DND-41 (cell line): ENCODE measurements at regions not wholly inside any gene's neighbourhood (a gene's known extent, or its start where the extent isn't known, plus 50 kb on each side); places are given as distances from the start of the nearest gene placed in this dataset.

Experiments used
- ATAC-seq: fragments of 200-7000 bp; cut with Tn5 transposase; 3 replicates; pipeline ENCODE4 v1.9.1; 2021; ENCODE audit warnings: low read depth; ENCODE audit not compliant: insufficient read depth
- DNase-seq: peaks from one replicate; pipeline ENCODE4 v3.0.0-alpha.2; 2020
- H2AFZ ChIP-seq: 2 replicates; pipeline ENCODE4 v1.6.0; 2012; ENCODE audit warnings: low read depth, low read length
- H3K27ac ChIP-seq: 2 replicates; pipeline ENCODE4 v1.5.1; 2012; ENCODE audit warnings: low read length, inconsistent platforms
- H3K27me3 ChIP-seq: fragments of 200-600 bp; sonication (generic); 2 replicates; pipeline ENCODE4 v1.6.0; 2012; ENCODE audit warnings: low read length, mild to moderate bottlenecking, inconsistent platforms; ENCODE audit not compliant: insufficient read depth, poor library complexity
- H3K36me3 ChIP-seq: 2 replicates; pipeline ENCODE4 v1.5.1; 2012; ENCODE audit warnings: low read length, inconsistent platforms; ENCODE audit not compliant: insufficient read depth
- H3K4me1 ChIP-seq: 2 replicates; pipeline ENCODE4 v1.5.1; 2012; ENCODE audit warnings: mild to moderate bottlenecking, low read length; ENCODE audit not compliant: insufficient read depth
- H3K4me2 ChIP-seq: 2 replicates; pipeline ENCODE4 v1.6.0; 2012; ENCODE audit warnings: mild to moderate bottlenecking, moderate library complexity, low read length, inconsistent platforms; ENCODE audit not compliant: insufficient read depth
- H3K4me3 ChIP-seq, 2 experiments: fragments of 200-600 bp in 1 of 2; shearing (Covaris generic) in 1 of 2; 2 replicates each; pipeline ENCODE4 v1.5.1; 2012 to 2016; ENCODE audit warnings: inconsistent platforms in 2 of 2, low read length in 2 of 2, mild to moderate bottlenecking in 2 of 2, low read depth in 1 of 2, moderate library complexity in 1 of 2
- H3K79me2 ChIP-seq: 2 replicates; pipeline ENCODE4 v1.6.0; 2012; ENCODE audit warnings: low read length, inconsistent platforms; ENCODE audit not compliant: insufficient read depth
- H3K9ac ChIP-seq: 2 replicates; pipeline ENCODE4 v1.6.0; 2012; ENCODE audit warnings: low read depth, mild to moderate bottlenecking, inconsistent platforms, low read length, moderate library complexity
- H3K9me3 ChIP-seq: 2 replicates; pipeline ENCODE4 v1.5.1; 2012; ENCODE audit warnings: low read length, moderate library complexity, mild to moderate bottlenecking, inconsistent platforms; ENCODE audit not compliant: insufficient read depth, severe bottlenecking
- H4K20me1 ChIP-seq: 2 replicates; pipeline ENCODE4 v1.6.0; 2012; ENCODE audit warnings: low read length; ENCODE audit not compliant: insufficient read depth
- EZH2 ChIP-seq: IDR thresholded peaks from 3 replicates; pipeline ENCODE4 v1.6.1; 2012; ENCODE audit warnings: borderline replicate concordance, low read depth, mild to moderate bottlenecking, moderate library complexity, low read length, inconsistent platforms; ENCODE audit not compliant: severe bottlenecking
- TF ChIP-seq, protein P1 (sequence below): IDR thresholded peaks from 2 replicates; pipeline ENCODE4 v1.5.1; 2012; ENCODE audit warnings: borderline replicate concordance, low read length, moderate library complexity, mild to moderate bottlenecking; ENCODE audit not compliant: poor library complexity, severe bottlenecking; ENCODE audit errors: extremely low read depth

DNA sequence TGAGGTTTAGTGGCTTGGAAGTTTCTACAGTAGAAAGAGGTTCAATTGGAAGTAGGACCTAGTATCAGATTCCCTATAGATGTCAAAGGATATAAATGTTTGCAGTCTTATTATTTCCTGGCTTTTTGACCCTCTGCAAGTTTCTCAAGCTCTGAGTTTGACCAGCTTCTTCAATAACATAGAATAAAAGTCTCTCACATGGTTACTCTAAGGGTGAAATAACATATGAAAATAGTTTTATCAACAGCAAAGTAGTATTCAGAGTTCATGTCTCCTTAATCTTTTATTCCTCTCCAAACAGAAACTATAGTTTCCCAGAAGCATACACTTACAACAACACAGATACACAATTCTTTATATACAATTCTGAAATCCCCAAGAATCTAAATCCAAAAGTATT lies 132.9 kb upstream of the RND3 start:
- TF ChIP-seq EZH2: no peak
- TF ChIP-seq, protein P1, sequence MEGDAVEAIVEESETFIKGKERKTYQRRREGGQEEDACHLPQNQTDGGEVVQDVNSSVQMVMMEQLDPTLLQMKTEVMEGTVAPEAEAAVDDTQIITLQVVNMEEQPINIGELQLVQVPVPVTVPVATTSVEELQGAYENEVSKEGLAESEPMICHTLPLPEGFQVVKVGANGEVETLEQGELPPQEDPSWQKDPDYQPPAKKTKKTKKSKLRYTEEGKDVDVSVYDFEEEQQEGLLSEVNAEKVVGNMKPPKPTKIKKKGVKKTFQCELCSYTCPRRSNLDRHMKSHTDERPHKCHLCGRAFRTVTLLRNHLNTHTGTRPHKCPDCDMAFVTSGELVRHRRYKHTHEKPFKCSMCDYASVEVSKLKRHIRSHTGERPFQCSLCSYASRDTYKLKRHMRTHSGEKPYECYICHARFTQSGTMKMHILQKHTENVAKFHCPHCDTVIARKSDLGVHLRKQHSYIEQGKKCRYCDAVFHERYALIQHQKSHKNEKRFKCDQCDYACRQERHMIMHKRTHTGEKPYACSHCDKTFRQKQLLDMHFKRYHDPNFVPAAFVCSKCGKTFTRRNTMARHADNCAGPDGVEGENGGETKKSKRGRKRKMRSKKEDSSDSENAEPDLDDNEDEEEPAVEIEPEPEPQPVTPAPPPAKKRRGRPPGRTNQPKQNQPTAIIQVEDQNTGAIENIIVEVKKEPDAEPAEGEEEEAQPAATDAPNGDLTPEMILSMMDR: no peak
- ATAC-seq: no peak
- Histone ChIP-seq H3K79me2 (no peaks in the 10 kb centered on the region), H3K4me3 (no peak overlapping the region), H3K9me3 (no peaks in the 10 kb centered on the region), H3K36me3 (no peaks in the 10 kb centered on the region), H3K4me2 (no peak overlapping the region), H3K27ac (no peak overlapping the region), H2AFZ (no peak overlapping the region), H4K20me1 (no peaks in the 10 kb centered on the region), H3K27me3 (no peaks in the 10 kb centered on the region), H3K9ac (no peak overlapping the region), H3K4me1 (peaks cover 17% of the 10 kb centered on the region)
- DNase-seq: no peak

DNA sequence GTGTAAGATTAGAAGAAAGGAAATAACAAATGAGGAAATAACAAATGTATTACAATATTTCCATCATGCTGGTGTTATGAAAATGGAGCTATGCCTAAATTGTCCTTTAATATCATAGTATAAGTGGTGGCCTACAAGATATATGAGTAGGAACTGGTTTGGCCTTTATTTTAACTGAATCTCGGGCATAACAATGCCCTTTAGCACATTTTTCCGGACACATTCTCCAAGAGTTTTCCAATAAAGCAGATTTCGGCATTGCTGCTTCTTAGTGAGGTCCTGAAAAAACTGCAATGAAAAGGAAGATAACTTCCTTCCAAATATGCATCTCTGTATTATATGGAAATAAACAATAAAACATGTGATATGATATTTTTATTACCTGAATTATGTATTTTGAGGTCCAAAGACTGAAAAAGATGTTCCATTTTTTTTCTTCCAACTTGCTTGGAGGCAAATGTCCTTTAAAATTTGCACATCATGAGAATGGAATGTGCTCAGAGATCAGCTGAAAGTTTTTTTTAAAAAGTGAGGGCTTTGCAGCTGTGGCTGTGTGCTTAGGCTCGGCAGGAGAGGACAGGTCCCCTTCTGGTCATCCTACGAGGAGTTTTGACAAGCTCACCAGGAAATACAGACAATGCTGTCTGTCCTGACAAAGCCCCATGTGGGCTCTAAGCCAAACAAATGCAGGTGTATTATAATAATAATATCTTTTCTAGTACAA lies 132.3 kb upstream of the RND3 start:
- no peak for TF ChIP-seq EZH2
- TF ChIP-seq, protein P1: no peak
- ATAC-seq: no peak
- Histone ChIP-seq H3K79me2 (no peaks in the 10 kb centered on the region), H4K20me1 (no peaks in the 10 kb centered on the region), H2AFZ (no peak overlapping the region), H3K36me3 (no peaks in the 10 kb centered on the region), H3K4me2 (no peak overlapping the region), H3K27ac (no peak overlapping the region), H3K9me3 (no peaks in the 10 kb centered on the region), H3K27me3 (no peaks in the 10 kb centered on the region), H3K4me1 (peaks cover 16% of the 10 kb centered on the region), H3K4me3 (no peak overlapping the region), H3K9ac (no peak overlapping the region)
- DNase-seq: no peak

DNA sequence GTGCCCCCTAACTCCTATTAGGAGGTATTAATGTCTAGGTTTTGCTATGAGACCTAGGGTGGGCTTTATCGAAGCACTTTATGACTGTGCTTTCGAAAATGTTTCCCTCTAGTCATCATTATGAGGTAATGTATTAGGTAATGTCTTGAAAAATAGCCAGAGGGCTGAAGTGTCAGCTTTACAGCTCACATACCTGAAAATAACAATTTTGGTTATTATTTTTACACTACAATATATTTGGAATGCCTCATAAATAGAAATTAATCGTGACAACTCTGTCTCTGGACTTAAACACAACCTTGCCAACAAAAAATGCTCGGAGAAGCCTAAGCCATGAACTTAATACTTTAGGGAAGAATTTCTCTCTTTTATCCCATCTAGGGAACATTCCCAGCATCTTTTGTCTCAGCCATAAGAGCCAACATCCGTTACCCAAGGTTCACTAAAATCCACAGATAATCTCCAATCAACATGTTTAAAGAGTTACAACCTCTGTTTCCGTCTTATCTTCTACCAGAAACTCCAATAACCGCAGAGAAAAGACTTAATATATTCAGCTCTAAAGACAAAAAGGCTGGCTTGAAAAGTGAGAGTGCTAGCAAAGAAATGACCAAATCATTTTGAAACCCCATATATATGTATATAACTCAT lies 130.9 kb upstream of the RND3 start:
- H3K27me3 ChIP-seq: no peaks in the 10 kb centered on the region
- H2AFZ ChIP-seq: no peak overlapping the region
- no peaks in the 10 kb centered on the region for H3K79me2 ChIP-seq
- no peak overlapping the region for H3K27ac ChIP-seq
- H4K20me1 ChIP-seq: no peaks in the 10 kb centered on the region
- H3K4me2 ChIP-seq: no peak overlapping the region
- peaks cover 2% of the 10 kb centered on the region; the same call in 1 of the 2 replicates for H3K4me1 ChIP-seq
- TF ChIP-seq, protein P1: no peak
- no peaks in the 10 kb centered on the region for H3K9me3 ChIP-seq
- DNase-seq (no peak), ATAC-seq (no peak)
- no peaks in the 10 kb centered on the region for H3K36me3 ChIP-seq
- no peak overlapping the region for H3K4me3 ChIP-seq
- H3K9ac ChIP-seq: no peak overlapping the region
